Uterus (tissue), 3 donors: ENCODE measurements at regions not wholly inside any gene's neighbourhood (a gene's known extent, or its start where the extent isn't known, plus 50 kb on each side); places are given as distances from the start of the nearest gene placed in this dataset.

Experiments
- DNase-seq, 2 donors: peaks; one replicate each; pipeline ENCODE4 v3.0.0-alpha.2; 2019 to 2020
- H3K27ac ChIP-seq, 2 donors: fragments of 200-600 bp; sonication (generic); 1 replicate in 1 of 2; 2 replicates in 1 of 2; pipeline ENCODE4 v1.5.1; 2016 to 2018
- H3K27me3 ChIP-seq, 2 donors: fragments of 200-600 bp; sonication (generic); one replicate each; pipeline ENCODE4 v1.5.1; 2018 to 2019; ENCODE audit warnings: control low read depth in 1 of 2
- H3K36me3 ChIP-seq, 2 donors: fragments of 200-600 bp; sonication (generic); one replicate each; pipeline ENCODE4 v1.5.1; 2019; ENCODE audit warnings: control low read depth in 1 of 2
- H3K4me1 ChIP-seq, 2 donors: fragments of 200-600 bp; sonication (generic); one replicate each; pipeline ENCODE4 v1.5.1; 2018 to 2019; ENCODE audit warnings: control low read depth in 1 of 2
- H3K4me3 ChIP-seq, 2 donors: fragments of 200-600 bp; sonication (generic); 1 replicate in 1 of 2; 2 replicates in 1 of 2; pipeline ENCODE4 v1.5.1; 2018 to 2019; ENCODE audit warnings: mild to moderate bottlenecking in 1 of 2
- H3K9me3 ChIP-seq, 2 donors: fragments of 200-600 bp; sonication (generic); one replicate each; pipeline ENCODE4 v1.5.1; 2019; ENCODE audit warnings: control low read depth in 1 of 2
- CTCF ChIP-seq, 4 experiments: fragments of 200-600 bp in 2 of 4; fragments of 450-650 bp in 2 of 4; sonication (generic) in 2 of 4; IDR thresholded peaks; one replicate each; pipeline ENCODE4 v1.5.1; 2016 to 2019; ENCODE audit warnings: antibody characterized with exemption in 4 of 4, mild to moderate bottlenecking in 2 of 4, moderate library complexity in 1 of 4
- POLR2A ChIP-seq, 2 donors: fragments of 450-650 bp; IDR thresholded peaks; one replicate each; pipeline ENCODE4 v1.6.1; 2016; ENCODE audit warnings: antibody characterized with exemption in 2 of 2, mild to moderate bottlenecking in 1 of 2, moderate library complexity in 1 of 2
- intact Hi-C: fragments of 100-400 bp; cut with DNase I; formaldehyde crosslinking; loops from one replicate; pipeline ENCODE4 v1.15.1; 2023; ENCODE audit warnings: low total_unique reads
- donor health status: DM: yes; HTN: yes; CAD: no.

- no peak for DNase-seq
- Histone ChIP-seq H3K4me3 (no peak overlapping the region), H3K9me3 (no peaks in the 10 kb centered on the region), H3K36me3 (no peaks in the 10 kb centered on the region), H3K27ac (no peak overlapping the region), H3K4me1 (no peaks in the 10 kb centered on the region), H3K27me3 (no peaks in the 10 kb centered on the region)
- no peak for TF ChIP-seq POLR2A (IDR thresholded peaks at IDR 0.05)
- TF ChIP-seq CTCF (IDR thresholded peaks at IDR 0.05), result no peak
- intact Hi-C loops, result no loop called here
These were observed 316.1 kb upstream of the EMCN start for GRCh38 chr4:100833906-100834305.

DNA sequence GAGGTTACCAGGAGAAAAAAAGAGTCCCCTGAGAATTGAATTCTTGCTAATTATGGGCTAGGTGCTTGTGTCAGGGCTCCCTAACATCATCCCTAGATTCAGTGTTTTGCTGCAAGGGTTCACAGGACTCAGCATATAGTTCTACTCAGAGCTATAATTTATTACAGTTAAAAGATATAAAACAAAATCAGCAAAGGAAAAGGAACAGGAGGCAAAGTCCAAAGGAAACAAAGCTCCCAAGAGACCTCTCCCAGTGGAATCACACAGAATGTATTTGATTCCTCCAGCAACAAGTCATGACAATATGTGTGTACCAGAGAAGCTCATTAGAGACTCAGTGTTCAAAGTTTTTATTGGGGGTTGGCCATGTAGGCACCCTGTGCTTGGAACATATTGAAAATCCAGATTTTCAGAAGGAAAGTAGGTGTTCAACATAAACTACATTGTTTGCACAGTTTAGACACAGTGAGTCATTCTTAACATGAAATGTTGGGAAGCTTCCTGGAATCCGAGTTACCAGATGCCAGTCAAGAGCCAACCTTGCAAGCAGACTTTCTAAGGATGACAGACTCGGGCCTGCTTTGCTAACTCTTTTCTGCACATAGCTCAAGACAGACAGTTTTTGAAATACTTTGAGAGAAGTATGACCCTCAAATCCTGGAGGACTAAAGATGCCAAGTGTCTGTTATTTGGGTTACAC is 311.3 kb upstream of the EMCN start:
- Histone ChIP-seq H3K27ac (no peak overlapping the region), H3K4me3 (no peak overlapping the region), H3K27me3 (no peaks in the 10 kb centered on the region), H3K9me3 (no peaks in the 10 kb centered on the region), H3K36me3 (no peaks in the 10 kb centered on the region), H3K4me1 (no peaks in the 10 kb centered on the region)
- DNase-seq, result no peak
- intact Hi-C loops, result no loop called here
- TF ChIP-seq CTCF (IDR thresholded peaks at IDR 0.05) (no peak), POLR2A (IDR thresholded peaks at IDR 0.05) (no peak)

DNA sequence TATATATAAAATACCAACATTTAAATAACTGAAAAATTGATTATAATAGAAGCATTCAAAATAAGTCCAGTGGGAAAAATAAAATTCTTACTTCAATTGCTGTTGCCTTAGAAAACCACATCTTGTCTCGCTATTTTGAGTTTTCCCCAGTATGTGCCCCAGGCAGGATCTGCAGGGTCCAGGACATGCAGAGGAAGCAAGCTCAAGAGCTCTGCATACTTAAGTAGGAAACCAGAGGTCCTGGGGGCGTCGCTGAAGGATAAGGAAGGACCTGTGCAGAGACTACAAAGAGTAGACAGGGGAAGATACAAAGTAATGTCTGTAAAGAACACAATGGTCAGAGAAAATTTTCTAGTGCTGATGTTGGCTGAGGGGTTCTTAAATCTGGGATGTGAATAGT is 310.5 kb upstream of the EMCN start:
- Histone ChIP-seq H3K27ac (no peak overlapping the region), H3K4me1 (no peaks in the 10 kb centered on the region), H3K36me3 (no peaks in the 10 kb centered on the region), H3K27me3 (no peaks in the 10 kb centered on the region), H3K9me3 (no peaks in the 10 kb centered on the region), H3K4me3 (no peak overlapping the region)
- DNase-seq, result no peak
- TF ChIP-seq POLR2A (IDR thresholded peaks at IDR 0.05) (no peak), CTCF (IDR thresholded peaks at IDR 0.05) (no peak)
- intact Hi-C loops, result no loop called here

DNA sequence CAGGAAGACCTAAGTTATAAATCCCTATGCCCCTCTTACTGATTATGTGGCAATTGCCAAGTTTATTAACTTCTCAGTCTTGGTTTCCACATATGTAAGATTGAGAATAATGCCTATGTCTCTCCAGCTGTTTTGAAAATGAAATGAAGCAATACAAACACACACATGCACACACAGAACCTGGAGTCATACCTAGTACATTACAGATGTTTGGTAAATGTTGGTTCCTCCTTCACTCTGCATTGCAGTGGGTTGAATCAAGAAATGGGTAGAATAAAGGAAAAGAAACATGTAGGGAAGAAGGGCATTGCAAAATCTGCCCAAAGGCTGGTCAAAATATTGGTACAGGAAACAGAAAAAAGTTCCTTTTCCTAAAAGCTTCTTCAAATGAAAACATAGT is 309.9 kb upstream of the EMCN start:
- Histone ChIP-seq H3K4me3 (no peak overlapping the region), H3K4me1 (no peaks in the 10 kb centered on the region), H3K36me3 (no peaks in the 10 kb centered on the region), H3K27ac (no peak overlapping the region), H3K27me3 (no peaks in the 10 kb centered on the region), H3K9me3 (no peaks in the 10 kb centered on the region)
- TF ChIP-seq POLR2A (IDR thresholded peaks at IDR 0.05) (no peak), CTCF (IDR thresholded peaks at IDR 0.05) (no peak)
- DNase-seq, result no peak
- intact Hi-C loops, result no loop called here

GRCh38 chr4:100826808-100827548 is 309.2 kb upstream of the EMCN start:
- Histone ChIP-seq H3K27ac (no peak overlapping the region), H3K27me3 (no peaks in the 10 kb centered on the region), H3K4me1 (no peaks in the 10 kb centered on the region), H3K4me3 (no peak overlapping the region), H3K36me3 (no peaks in the 10 kb centered on the region), H3K9me3 (no peaks in the 10 kb centered on the region)
- DNase-seq, result no peak
- intact Hi-C loops, result no loop called here
- TF ChIP-seq CTCF (IDR thresholded peaks at IDR 0.05) (no peak), POLR2A (IDR thresholded peaks at IDR 0.05) (no peak)
